ENCODE measurements at regions not wholly inside any gene's neighbourhood (a gene's known extent, or its start where the extent isn't known, plus 50 kb on each side); places are given as distances from the start of the nearest gene placed in this dataset.

DNA sequence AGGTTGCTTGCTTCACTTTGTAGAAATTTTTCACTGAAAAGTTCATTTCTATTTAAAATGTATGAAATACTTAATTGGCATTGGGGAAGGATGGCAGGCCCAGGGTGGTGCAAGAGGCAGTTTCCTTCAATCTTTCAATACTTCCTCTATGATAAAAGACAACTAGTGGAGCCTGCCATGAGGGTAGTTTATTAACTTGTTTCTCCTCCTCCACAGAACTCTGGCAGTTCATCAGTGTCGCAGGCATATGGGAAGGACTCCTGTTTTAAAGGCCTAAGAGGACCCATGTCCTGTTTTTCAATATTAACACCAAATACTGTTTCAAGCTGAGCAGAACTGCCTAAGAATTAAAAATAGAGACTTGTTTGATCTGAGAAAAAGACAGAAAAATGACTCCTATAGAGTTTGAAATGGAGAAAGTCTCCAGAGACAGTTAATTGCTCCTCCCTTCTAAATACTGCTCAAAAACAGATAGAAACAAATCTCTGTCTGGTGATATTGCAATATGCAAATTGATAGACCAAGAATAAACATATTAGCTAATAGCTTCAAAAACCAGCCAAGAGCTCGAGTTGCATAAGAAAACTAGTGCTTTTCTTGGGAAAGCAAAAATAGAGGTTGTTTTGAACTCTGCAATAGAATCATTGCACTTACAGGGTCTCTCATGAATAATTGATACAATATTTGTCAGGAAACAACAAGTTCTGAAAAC lies 665.7 kb upstream of the SLC35B3 start:
- Mint-ChIP-seq H3K27ac (no peak overlapping the region), H3K27me3 (ENCODE audit: insufficient read depth) (peaks cover 6% of the 10 kb centered on the region), H3K36me3 (ENCODE audit: low read depth) (no peaks in the 10 kb centered on the region), H3K9me3 (no peaks in the 10 kb centered on the region), H3K4me1 (ENCODE audit: low read depth) (no peaks in the 10 kb centered on the region), H3K4me3 (no peak overlapping the region)
- no peak for DNase-seq
- no peak for TF ChIP-seq CTCF (IDR thresholded peaks at IDR 0.05)

- no peak for DNase-seq
- H3K27ac Mint-ChIP-seq = no peak overlapping the region
- H3K4me3 Mint-ChIP-seq = no peak overlapping the region
- no peaks in the 10 kb centered on the region for H3K4me1 Mint-ChIP-seq (ENCODE audit: low read depth)
- no peaks in the 10 kb centered on the region for H3K36me3 Mint-ChIP-seq (ENCODE audit: low read depth)
- H3K27me3 Mint-ChIP-seq (ENCODE audit: insufficient read depth) = no peaks in the 10 kb centered on the region; the same call in 1 of the 2 replicates
- H3K9me3 Mint-ChIP-seq = no peaks in the 10 kb centered on the region
- no peak for TF ChIP-seq CTCF (IDR thresholded peaks at IDR 0.05)
Measured at GRCh38 chr6:9095729-9096128, 660.4 kb upstream of the SLC35B3 start.

DNA sequence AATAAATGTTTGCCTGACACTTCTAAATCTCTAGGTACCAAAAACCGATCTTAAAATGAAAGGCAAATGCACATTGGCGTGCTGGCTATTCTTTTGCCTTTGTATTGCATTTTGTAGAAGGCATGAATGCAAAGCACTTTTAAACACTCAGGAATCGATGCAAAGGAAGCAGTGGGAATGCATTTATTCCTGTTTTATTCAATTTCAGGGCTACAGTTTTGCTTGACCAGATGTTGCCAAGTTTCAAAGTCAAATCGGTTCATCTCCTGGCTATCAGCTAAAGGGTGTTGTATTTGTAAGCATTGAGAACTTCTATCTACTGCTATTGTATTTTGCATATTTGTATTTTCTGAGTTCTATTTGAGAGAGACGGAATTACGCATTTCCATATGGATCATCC lies 659.8 kb upstream of the SLC35B3 start:
- Mint-ChIP-seq H3K9me3 (no peaks in the 10 kb centered on the region), H3K36me3 (ENCODE audit: low read depth) (no peaks in the 10 kb centered on the region), H3K4me1 (ENCODE audit: low read depth) (no peaks in the 10 kb centered on the region), H3K27me3 (ENCODE audit: insufficient read depth) (no peaks in the 10 kb centered on the region; the same call in 1 of the 2 replicates), H3K4me3 (no peak overlapping the region), H3K27ac (no peak overlapping the region)
- no peak for DNase-seq
- no peak for TF ChIP-seq CTCF (IDR thresholded peaks at IDR 0.05)

- no peak for TF ChIP-seq CTCF (IDR thresholded peaks at IDR 0.05)
- H3K4me1 Mint-ChIP-seq (ENCODE audit: low read depth) = peaks cover 11% of the 10 kb centered on the region
- no peak overlapping the region for H3K27ac Mint-ChIP-seq
- no peak overlapping the region for H3K4me3 Mint-ChIP-seq
- no peak for DNase-seq
- H3K27me3 Mint-ChIP-seq (ENCODE audit: insufficient read depth) = no peaks in the 10 kb centered on the region; the same call in 1 of the 2 replicates
- no peaks in the 10 kb centered on the region for H3K36me3 Mint-ChIP-seq (ENCODE audit: low read depth)
- no peaks in the 10 kb centered on the region for H3K9me3 Mint-ChIP-seq
Measured at GRCh38 chr6:9089724-9090123, 654.4 kb upstream of the SLC35B3 start.

GRCh38 chr6:9087470-9087869 lies 652.1 kb upstream of the SLC35B3 start:
- Mint-ChIP-seq H3K27me3 (ENCODE audit: insufficient read depth) (no peaks in the 10 kb centered on the region; the same call in 1 of the 2 replicates), H3K4me3 (no peak overlapping the region), H3K9me3 (no peaks in the 10 kb centered on the region), H3K27ac (no peak overlapping the region), H3K4me1 (ENCODE audit: low read depth) (peaks cover 11% of the 10 kb centered on the region), H3K36me3 (ENCODE audit: low read depth) (no peaks in the 10 kb centered on the region)
- TF ChIP-seq CTCF (IDR thresholded peaks at IDR 0.05) = no peak
- no peak for DNase-seq

Measured in HFFc6 (cell line).